ENCODE measurements at regions not wholly inside any gene's neighbourhood (a gene's known extent, or its start where the extent isn't known, plus 50 kb on each side); places are given as distances from the start of the nearest gene placed in this dataset.

DNA sequence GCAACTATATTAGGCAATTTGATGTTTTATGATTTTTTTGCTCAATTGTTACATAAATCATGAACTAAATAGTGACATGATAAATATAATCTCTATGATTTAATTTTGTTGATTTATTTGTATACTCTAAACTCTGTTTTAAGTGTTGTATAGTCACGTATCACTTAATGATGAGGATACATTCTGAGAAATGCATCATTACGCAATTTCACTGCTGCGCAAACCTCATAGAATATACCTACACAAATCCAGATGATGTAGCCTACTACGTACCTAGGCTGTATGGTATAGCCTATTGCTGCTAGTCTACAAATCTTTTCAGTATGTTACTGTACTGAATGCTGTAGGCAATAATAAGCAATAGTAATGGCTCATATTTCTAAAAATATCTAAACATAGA, 1029.8 kb downstream of the SI start:
- H2AFZ ChIP-seq (ENCODE audit: insufficient read depth, low read depth, low read length, poor library complexity, severe bottlenecking) = no peak overlapping the region
- H3K4me1 ChIP-seq (ENCODE audit: control insufficient read depth in 2 of 2, insufficient read depth in 2 of 2, low read length in 2 of 2) = no peaks in the 10 kb centered on the region
- H3K4me2 ChIP-seq (replicated peaks; ENCODE audit: low read depth, low read length, poor library complexity, severe bottlenecking) = no peak overlapping the region
- ChIA-PET POLR2A (no interaction called here), CTCF (no interaction called here)
- H3K79me2 ChIP-seq (ENCODE audit: control insufficient read depth, insufficient read depth, low read length) = no peaks in the 10 kb centered on the region
- H3K4me3 ChIP-seq (ENCODE audit: control extremely low read depth in 1 of 5, extremely low read depth in 1 of 5, insufficient read depth in 1 of 5, low read depth in 2 of 5, low read length in 4 of 5) = no peak overlapping the region
- no peaks in the 10 kb centered on the region for H3K9me3 ChIP-seq (ENCODE audit: control extremely low read depth in 1 of 3, control insufficient read depth in 2 of 3, insufficient read depth in 1 of 3, low read length in 2 of 3)
- Mint-ChIP-seq H3K4me1 (no peaks in the 10 kb centered on the region), H3K27me3 (no peaks in the 10 kb centered on the region), H3K9me3 (ENCODE audit: insufficient read depth) (peaks cover under 1% of the 10 kb centered on the region), H3K27ac (no peak overlapping the region), H3K4me3 (no peak overlapping the region)
- DNase-seq (no peak), ATAC-seq (ENCODE audit: low read depth) (no peak)
- H3K27me3 ChIP-seq (replicated peaks in 1 of 4; ENCODE audit: control extremely low read depth in 1 of 4, control insufficient read depth in 3 of 4, insufficient read depth in 4 of 4, low read length in 3 of 4) = no peaks in the 10 kb centered on the region
- no peaks in the 10 kb centered on the region for H3K36me3 ChIP-seq (replicated peaks in 1 of 2; ENCODE audit: control extremely low read depth in 1 of 2, control insufficient read depth in 1 of 2, extremely low read depth in 1 of 2, insufficient read depth in 2 of 2, low read length in 1 of 2)
- WGBS (ENCODE audit: insufficient coverage) = no CpG with 5 or more reads among the region's 4 CpGs
- no peaks in the 10 kb centered on the region for H4K20me1 ChIP-seq (ENCODE audit: control insufficient read depth, insufficient read depth, low read length, poor library complexity, severe bottlenecking)
- no peak overlapping the region for H3K9ac ChIP-seq (ENCODE audit: low read length)
- intact Hi-C loops (cut with micrococcal nuclease) = no loop called here
- TF ChIP-seq, protein P1, sequence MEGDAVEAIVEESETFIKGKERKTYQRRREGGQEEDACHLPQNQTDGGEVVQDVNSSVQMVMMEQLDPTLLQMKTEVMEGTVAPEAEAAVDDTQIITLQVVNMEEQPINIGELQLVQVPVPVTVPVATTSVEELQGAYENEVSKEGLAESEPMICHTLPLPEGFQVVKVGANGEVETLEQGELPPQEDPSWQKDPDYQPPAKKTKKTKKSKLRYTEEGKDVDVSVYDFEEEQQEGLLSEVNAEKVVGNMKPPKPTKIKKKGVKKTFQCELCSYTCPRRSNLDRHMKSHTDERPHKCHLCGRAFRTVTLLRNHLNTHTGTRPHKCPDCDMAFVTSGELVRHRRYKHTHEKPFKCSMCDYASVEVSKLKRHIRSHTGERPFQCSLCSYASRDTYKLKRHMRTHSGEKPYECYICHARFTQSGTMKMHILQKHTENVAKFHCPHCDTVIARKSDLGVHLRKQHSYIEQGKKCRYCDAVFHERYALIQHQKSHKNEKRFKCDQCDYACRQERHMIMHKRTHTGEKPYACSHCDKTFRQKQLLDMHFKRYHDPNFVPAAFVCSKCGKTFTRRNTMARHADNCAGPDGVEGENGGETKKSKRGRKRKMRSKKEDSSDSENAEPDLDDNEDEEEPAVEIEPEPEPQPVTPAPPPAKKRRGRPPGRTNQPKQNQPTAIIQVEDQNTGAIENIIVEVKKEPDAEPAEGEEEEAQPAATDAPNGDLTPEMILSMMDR (IDR thresholded peaks at IDR 0.05) = no peak
- TF ChIP-seq EZH2 (IDR thresholded peaks at IDR 0.05; ENCODE audit: borderline replicate concordance, insufficient read depth, low read depth, low read length, poor library complexity, severe bottlenecking) = no peak
- no peak overlapping the region for H3K27ac ChIP-seq (ENCODE audit: low read length in 2 of 2)

DNA sequence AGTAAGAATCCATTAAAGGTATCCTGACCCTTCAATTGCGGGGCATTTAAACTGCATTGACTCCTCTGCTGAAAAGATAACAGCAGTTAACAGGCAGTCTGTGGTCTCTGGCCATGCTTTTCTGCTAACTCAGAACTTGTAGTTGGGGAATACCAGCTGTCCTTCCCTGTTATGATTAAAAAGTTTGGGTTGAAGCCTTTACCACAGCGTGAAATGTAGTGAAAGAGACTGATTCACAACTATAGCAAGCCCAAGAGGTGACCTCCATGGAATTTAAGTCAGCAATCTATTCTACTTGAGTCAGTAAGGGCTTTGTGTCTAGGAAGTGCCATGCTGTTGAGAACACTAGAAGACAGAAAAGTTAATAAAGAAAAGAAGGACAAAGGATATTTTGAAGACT, 1037.3 kb downstream of the SI start:
- DNase-seq (no peak), ATAC-seq (ENCODE audit: low read depth) (no peak)
- CTCF ChIA-PET = no interaction called here
- WGBS (ENCODE audit: insufficient coverage) = 80% methylated on average over 2 of the region's 2 CpGs
- H3K27me3 ChIP-seq (replicated peaks in 1 of 4; ENCODE audit: control extremely low read depth in 1 of 4, control insufficient read depth in 3 of 4, insufficient read depth in 4 of 4, low read length in 3 of 4) = no peaks in the 10 kb centered on the region
- H3K4me2 ChIP-seq (replicated peaks; ENCODE audit: low read depth, low read length, poor library complexity, severe bottlenecking) = no peak overlapping the region
- no peaks in the 10 kb centered on the region for H3K79me2 ChIP-seq (ENCODE audit: control insufficient read depth, insufficient read depth, low read length)
- no peaks in the 10 kb centered on the region for H3K9me3 ChIP-seq (ENCODE audit: control extremely low read depth in 1 of 3, control insufficient read depth in 2 of 3, insufficient read depth in 1 of 3, low read length in 2 of 3)
- Mint-ChIP-seq H3K4me3 (no peak overlapping the region), H3K27me3 (no peaks in the 10 kb centered on the region), H3K9me3 (ENCODE audit: insufficient read depth) (peaks cover 2% of the 10 kb centered on the region), H3K27ac (no peak overlapping the region), H3K4me1 (no peaks in the 10 kb centered on the region)
- intact Hi-C loops (cut with micrococcal nuclease) = no loop called here
- no peak overlapping the region for H3K9ac ChIP-seq (ENCODE audit: low read length)
- H3K27ac ChIP-seq (ENCODE audit: low read length in 2 of 2) = no peak overlapping the region
- no peaks in the 10 kb centered on the region for H3K36me3 ChIP-seq (replicated peaks in 1 of 2; ENCODE audit: control extremely low read depth in 1 of 2, control insufficient read depth in 1 of 2, extremely low read depth in 1 of 2, insufficient read depth in 2 of 2, low read length in 1 of 2)
- H3K4me3 ChIP-seq (ENCODE audit: control extremely low read depth in 1 of 5, extremely low read depth in 1 of 5, insufficient read depth in 1 of 5, low read depth in 2 of 5, low read length in 4 of 5) = no peak overlapping the region
- H3K4me1 ChIP-seq (ENCODE audit: control insufficient read depth in 2 of 2, insufficient read depth in 2 of 2, low read length in 2 of 2) = no peaks in the 10 kb centered on the region
- POLR2A ChIA-PET = no interaction called here
- H2AFZ ChIP-seq (ENCODE audit: insufficient read depth, low read depth, low read length, poor library complexity, severe bottlenecking) = no peak overlapping the region
- no peaks in the 10 kb centered on the region for H4K20me1 ChIP-seq (ENCODE audit: control insufficient read depth, insufficient read depth, low read length, poor library complexity, severe bottlenecking)
- TF ChIP-seq, protein P1 (IDR thresholded peaks at IDR 0.05) = no peak

Data from B cell (primary cell).